C4-2B (cell line): ENCODE measurements at regions not wholly inside any gene's neighbourhood (a gene's known extent, or its start where the extent isn't known, plus 50 kb on each side); places are given as distances from the start of the nearest gene placed in this dataset.

Experiments used
- H3K27ac ChIP-seq: fragments of 450-650 bp; 2 replicates; pipeline ENCODE4 v1.5.1; 2017
- CTCF ChIP-seq: fragments of 450-650 bp; conservative IDR thresholded peaks from 2 replicates; pipeline ENCODE4 v1.5.1; 2017; ENCODE audit warnings: mild to moderate bottlenecking
- ZFX ChIP-seq: fragments of 450-650 bp; IDR thresholded peaks from 2 replicates; pipeline ENCODE4 v1.6.1; 2017

GRCh38 chr22:27019827-27020226, 362.4 kb downstream of the MIAT start:
- TF ChIP-seq CTCF = no peak
- TF ChIP-seq ZFX = no peak
- H3K27ac ChIP-seq = no peak overlapping the region

- TF ChIP-seq CTCF (no peak), ZFX (no peak)
- H3K27ac ChIP-seq = no peak overlapping the region
These were observed 365.0 kb downstream of the MIAT start for GRCh38 chr22:27022274-27022895.

GRCh38 chr22:27022896-27023361, 365.5 kb downstream of the MIAT start:
- TF ChIP-seq CTCF = no peak
- no peak for TF ChIP-seq ZFX
- no peak overlapping the region for H3K27ac ChIP-seq

- TF ChIP-seq ZFX = no peak
- TF ChIP-seq CTCF = no peak
- no peak overlapping the region for H3K27ac ChIP-seq
These were observed 366.2 kb downstream of the MIAT start for GRCh38 chr22:27023591-27023990.

- TF ChIP-seq ZFX = no peak
- no peak for TF ChIP-seq CTCF
- H3K27ac ChIP-seq = no peak overlapping the region
These were observed 367.6 kb downstream of the MIAT start for GRCh38 chr22:27024982-27025381.

GRCh38 chr22:27028093-27028492, 370.7 kb downstream of the MIAT start:
- no peak overlapping the region for H3K27ac ChIP-seq
- TF ChIP-seq CTCF (no peak), ZFX (no peak)

GRCh38 chr22:27029584-27030130, 372.3 kb downstream of the MIAT start:
- TF ChIP-seq ZFX = no peak
- no peak overlapping the region for H3K27ac ChIP-seq
